H9 (cell line): ENCODE measurements at regions not wholly inside any gene's neighbourhood (a gene's known extent, or its start where the extent isn't known, plus 50 kb on each side); places are given as distances from the start of the nearest gene placed in this dataset.

Source experiments
- DNase-seq: peaks from one replicate; pipeline ENCODE4 v3.0.0-alpha.2; 2017
- H2AFZ ChIP-seq: one replicate; pipeline ENCODE4 v1.6.1; 2013; ENCODE audit warnings: mild to moderate bottlenecking, low read length, control low read depth, moderate library complexity
- H2AK5ac ChIP-seq: 2 replicates; pipeline ENCODE4 v1.6.1; 2013; ENCODE audit warnings: low read length, control low read depth, mixed read lengths; ENCODE audit not compliant: insufficient read length
- H2BK120ac ChIP-seq: one replicate; pipeline ENCODE4 v1.6.1; 2013; ENCODE audit warnings: low read depth, mild to moderate bottlenecking, low read length, control low read depth, inconsistent platforms; ENCODE audit not compliant: poor library complexity, severe bottlenecking
- H2BK12ac ChIP-seq: 2 replicates; pipeline ENCODE4 v1.6.1; 2013; ENCODE audit warnings: low read length, control low read depth, mixed read lengths, low read depth; ENCODE audit not compliant: insufficient read length
- H2BK15ac ChIP-seq: 2 replicates; pipeline ENCODE4 v1.6.1; 2013; ENCODE audit warnings: low read depth, low read length, control low read depth
- H2BK20ac ChIP-seq: one replicate; pipeline ENCODE4 v1.6.1; 2013; ENCODE audit warnings: low read depth, mild to moderate bottlenecking, low read length, control low read depth, inconsistent platforms; ENCODE audit not compliant: poor library complexity, severe bottlenecking
- H2BK5ac ChIP-seq: 2 replicates; pipeline ENCODE4 v1.6.1; 2013; ENCODE audit warnings: low read length, control low read depth, mixed read lengths; ENCODE audit not compliant: insufficient read length
- H3K14ac ChIP-seq: 2 replicates; pipeline ENCODE4 v1.6.1; 2013; ENCODE audit warnings: low read length, control low read depth; ENCODE audit not compliant: insufficient read depth
- H3K18ac ChIP-seq: 2 replicates; pipeline ENCODE4 v1.6.1; 2013; ENCODE audit warnings: low read depth, mild to moderate bottlenecking, mixed read lengths, low read length, control low read depth; ENCODE audit not compliant: insufficient read length
- H3K23ac ChIP-seq: 2 replicates; pipeline ENCODE4 v1.6.1; 2013; ENCODE audit warnings: low read length, control low read depth, mixed read lengths, low read depth; ENCODE audit not compliant: insufficient read length
- H3K23me2 ChIP-seq: 2 replicates; pipeline ENCODE4 v1.6.1; 2013; ENCODE audit warnings: low read depth, mild to moderate bottlenecking, mixed read lengths, low read length, control low read depth; ENCODE audit not compliant: insufficient read length, poor library complexity, severe bottlenecking
- H3K27ac ChIP-seq: 2 replicates; pipeline ENCODE4 v1.5.1; 2013; ENCODE audit warnings: low read length, control low read depth, mixed read lengths, low read depth; ENCODE audit not compliant: insufficient read length
- H3K27me3 ChIP-seq: 2 replicates; pipeline ENCODE4 v1.6.1; 2013; ENCODE audit warnings: low read length, control low read depth, inconsistent platforms; ENCODE audit not compliant: insufficient read depth
- H3K4ac ChIP-seq: 2 replicates; pipeline ENCODE4 v1.6.1; 2013; ENCODE audit warnings: low read depth, mild to moderate bottlenecking, control low read depth, inconsistent platforms, low read length, moderate library complexity
- H3K4me1 ChIP-seq: 2 replicates; pipeline ENCODE4 v1.6.1; 2013; ENCODE audit warnings: low read length, control low read depth, inconsistent platforms; ENCODE audit not compliant: insufficient read depth
- H3K4me2 ChIP-seq: 2 replicates; pipeline ENCODE4 v1.6.1; 2013; ENCODE audit warnings: low read length, control low read depth, mixed read lengths; ENCODE audit not compliant: insufficient read length, insufficient read depth
- H3K56ac ChIP-seq: 2 replicates; pipeline ENCODE4 v1.6.1; 2013; ENCODE audit warnings: low read depth, mild to moderate bottlenecking, mixed read lengths, low read length, control low read depth; ENCODE audit not compliant: insufficient read length
- H3K79me1 ChIP-seq: 2 replicates; pipeline ENCODE4 v1.6.1; 2013; ENCODE audit warnings: low read depth, mild to moderate bottlenecking, moderate library complexity, low read length, control low read depth, inconsistent platforms; ENCODE audit not compliant: insufficient read depth, poor library complexity, severe bottlenecking
- H3K79me2 ChIP-seq: 2 replicates; pipeline ENCODE4 v1.6.1; 2013; ENCODE audit warnings: low read length, control low read depth, inconsistent platforms; ENCODE audit not compliant: insufficient read depth
- H3K9ac ChIP-seq: 2 replicates; pipeline ENCODE4 v1.6.1; 2013; ENCODE audit warnings: low read length, control low read depth, mixed read lengths; ENCODE audit not compliant: insufficient read length; ENCODE audit errors: extremely low read depth
- H3K9me3 ChIP-seq: one replicate; pipeline ENCODE4 v1.6.1; 2013; ENCODE audit warnings: low read depth, low read length, inconsistent platforms; ENCODE audit not compliant: control insufficient read depth
- H3T11ph ChIP-seq: one replicate; pipeline ENCODE4 v1.6.1; 2013; ENCODE audit warnings: mild to moderate bottlenecking, low read length, control low read depth, inconsistent platforms
- H4K20me1 ChIP-seq: one replicate; pipeline ENCODE4 v1.6.1; 2013; ENCODE audit not compliant: control insufficient read depth, insufficient read length, insufficient read depth
- H4K5ac ChIP-seq: 2 replicates; pipeline ENCODE4 v1.6.1; 2013; ENCODE audit warnings: low read depth, mild to moderate bottlenecking, mixed read lengths, low read length, control low read depth; ENCODE audit not compliant: insufficient read length
- H4K8ac ChIP-seq: replicated peaks from 2 replicates; pipeline ENCODE4 v1.6.1; 2013; ENCODE audit warnings: low read length, control low read depth, mixed read lengths, low read depth; ENCODE audit not compliant: insufficient read length
- H4K91ac ChIP-seq: 2 replicates; pipeline ENCODE4 v1.6.1; 2013; ENCODE audit warnings: low read depth, mild to moderate bottlenecking, moderate library complexity, mixed read lengths, low read length, control low read depth; ENCODE audit not compliant: insufficient read length
- H3K27ac Mint-ChIP-seq, 3 experiments: 2 replicates in 2 of 3; 3 replicates in 1 of 3; pipeline ENCODE4 v1.8.0; 2020 to 2021; ENCODE audit warnings: mixed read lengths in 3 of 3, mild to moderate bottlenecking in 1 of 3, moderate library complexity in 1 of 3
- H3K27me3 Mint-ChIP-seq: 2 replicates; pipeline ENCODE4 v1.8.0; 2021; ENCODE audit warnings: low read depth, mild to moderate bottlenecking, moderate library complexity, mixed read lengths
- H3K36me3 Mint-ChIP-seq, 3 experiments: 2 replicates in 2 of 3; 3 replicates in 1 of 3; pipeline ENCODE4 v1.8.0; 2020 to 2021; ENCODE audit warnings: low read depth in 3 of 3, mixed read lengths in 3 of 3; ENCODE audit not compliant: insufficient read depth in 1 of 3
- H3K4me1 Mint-ChIP-seq, 2 experiments: 2 replicates each; pipeline ENCODE4 v1.8.0; 2020; ENCODE audit warnings: mixed read lengths in 2 of 2
- H3K4me3 Mint-ChIP-seq, 2 experiments: 2 replicates in 1 of 2; 3 replicates in 1 of 2; pipeline ENCODE4 v1.8.0; 2020 to 2021; ENCODE audit warnings: mild to moderate bottlenecking in 2 of 2, mixed read lengths in 2 of 2, moderate library complexity in 1 of 2
- H3K9me3 Mint-ChIP-seq, 2 experiments: 2 replicates in 1 of 2; 3 replicates in 1 of 2; pipeline ENCODE4 v1.8.0; 2020; ENCODE audit warnings: mild to moderate bottlenecking in 2 of 2, mixed read lengths in 2 of 2, moderate library complexity in 1 of 2
- WGBS: extraction: QIAGEN DNeasy Blood & Tissue Kit; methylation state at CpG from one replicate; pipeline ENCODE4 v1.1.7; 2013; ENCODE audit warnings: missing lambda C conversion rate, low lambda C conversion rate, mixed read lengths; ENCODE audit not compliant: insufficient read length; ENCODE audit errors: extremely low coverage; 5-methylcytosine and 5-hydroxymethylcytosine counted together
- TF ChIP-seq, protein P1 (sequence below): fragments of 200-600 bp; sonication (generic); conservative IDR thresholded peaks from 3 replicates; pipeline ENCODE4 v1.8.0; 2021; ENCODE audit warnings: antibody characterized with exemption, mild to moderate bottlenecking

DNA sequence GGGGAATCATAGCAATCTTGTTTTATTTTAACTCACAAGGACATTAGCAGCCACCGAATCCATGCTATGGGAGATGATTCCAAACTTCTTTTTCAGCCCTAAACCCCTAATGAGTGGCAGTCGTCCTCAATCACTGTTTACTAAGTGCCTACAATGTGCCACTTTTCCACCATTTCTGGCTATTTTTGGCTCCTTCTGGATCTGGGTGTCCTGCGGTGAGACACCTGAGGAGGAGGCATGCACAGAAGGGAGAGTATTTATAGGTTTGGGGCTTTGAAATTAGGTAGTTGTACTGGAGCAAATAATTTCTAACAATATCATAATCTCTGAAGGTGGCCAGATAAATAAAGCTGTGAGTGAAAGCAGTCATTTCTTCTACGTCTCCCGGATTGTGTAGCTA is 1125.6 kb downstream of the BCL11B start:
- no peak overlapping the region for H2BK5ac ChIP-seq
- no peak overlapping the region for H3K14ac ChIP-seq
- H2AK5ac ChIP-seq: no peak overlapping the region
- H2AFZ ChIP-seq: no peak overlapping the region
- Mint-ChIP-seq H3K9me3 (no peaks in the 10 kb centered on the region), H3K27me3 (no peaks in the 10 kb centered on the region), H3K27ac (peak overlapping the region in 1 of 3 experiments; percentile 27; a peak in 1 of 7 replicates), H3K36me3 (no peaks in the 10 kb centered on the region), H3K4me3 (no peak overlapping the region), H3K4me1 (peaks cover 16% of the 10 kb centered on the region in 2 experiments)
- H3K27ac ChIP-seq: no peak overlapping the region
- H3K4me2 ChIP-seq: no peak overlapping the region
- H3K27me3 ChIP-seq: no peaks in the 10 kb centered on the region
- H2BK12ac ChIP-seq: no peak overlapping the region
- H3K18ac ChIP-seq: no peak overlapping the region
- H3K23ac ChIP-seq: no peak overlapping the region
- DNase-seq: no peak
- H3K9ac ChIP-seq: no peak overlapping the region
- H2BK20ac ChIP-seq: no peak overlapping the region
- H3K4ac ChIP-seq: no peak overlapping the region
- no peak overlapping the region for H2BK120ac ChIP-seq
- no CpG with 5 or more reads among the region's 5 CpGs for WGBS
- H3K4me1 ChIP-seq: no peaks in the 10 kb centered on the region; the same call in 1 of the 2 replicates
- no peaks in the 10 kb centered on the region for H4K20me1 ChIP-seq
- no peak overlapping the region for H2BK15ac ChIP-seq
- no peak overlapping the region for H3K56ac ChIP-seq
- H3T11ph ChIP-seq: no peak overlapping the region
- no peak overlapping the region for H4K5ac ChIP-seq
- H3K79me1 ChIP-seq: no peaks in the 10 kb centered on the region
- no peaks in the 10 kb centered on the region for H3K79me2 ChIP-seq
- no peaks in the 10 kb centered on the region for H3K23me2 ChIP-seq
- no peak overlapping the region for H4K91ac ChIP-seq
- H3K9me3 ChIP-seq: no peaks in the 10 kb centered on the region
- no peak overlapping the region for H4K8ac ChIP-seq
- TF ChIP-seq, protein P1, sequence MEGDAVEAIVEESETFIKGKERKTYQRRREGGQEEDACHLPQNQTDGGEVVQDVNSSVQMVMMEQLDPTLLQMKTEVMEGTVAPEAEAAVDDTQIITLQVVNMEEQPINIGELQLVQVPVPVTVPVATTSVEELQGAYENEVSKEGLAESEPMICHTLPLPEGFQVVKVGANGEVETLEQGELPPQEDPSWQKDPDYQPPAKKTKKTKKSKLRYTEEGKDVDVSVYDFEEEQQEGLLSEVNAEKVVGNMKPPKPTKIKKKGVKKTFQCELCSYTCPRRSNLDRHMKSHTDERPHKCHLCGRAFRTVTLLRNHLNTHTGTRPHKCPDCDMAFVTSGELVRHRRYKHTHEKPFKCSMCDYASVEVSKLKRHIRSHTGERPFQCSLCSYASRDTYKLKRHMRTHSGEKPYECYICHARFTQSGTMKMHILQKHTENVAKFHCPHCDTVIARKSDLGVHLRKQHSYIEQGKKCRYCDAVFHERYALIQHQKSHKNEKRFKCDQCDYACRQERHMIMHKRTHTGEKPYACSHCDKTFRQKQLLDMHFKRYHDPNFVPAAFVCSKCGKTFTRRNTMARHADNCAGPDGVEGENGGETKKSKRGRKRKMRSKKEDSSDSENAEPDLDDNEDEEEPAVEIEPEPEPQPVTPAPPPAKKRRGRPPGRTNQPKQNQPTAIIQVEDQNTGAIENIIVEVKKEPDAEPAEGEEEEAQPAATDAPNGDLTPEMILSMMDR: no peak
